OCI-LY3 (cell line): ENCODE measurements at regions not wholly inside any gene's neighbourhood (a gene's known extent, or its start where the extent isn't known, plus 50 kb on each side); places are given as distances from the start of the nearest gene placed in this dataset.

Experiments
- H2AFZ ChIP-seq: fragments of 200-600, 300-600 bp; shearing (Covaris generic); 2 replicates; pipeline ENCODE4 v1.6.0; 2014; ENCODE audit warnings: antibody characterized with exemption, low read depth, low read length
- H3K27ac ChIP-seq: fragments of 200-600, 300-600 bp; sonication (generic); 2 replicates; pipeline ENCODE4 v1.5.1; 2014; ENCODE audit warnings: mild to moderate bottlenecking, low read length, moderate library complexity, mixed read lengths
- H3K27me3 ChIP-seq: fragments of 200-600, 300-600 bp; sonication (generic); 2 replicates; pipeline ENCODE4 v1.6.1; 2014; ENCODE audit warnings: low read depth, low read length, mixed read lengths
- H3K36me3 ChIP-seq: fragments of 200-600, 300-600 bp; sonication (generic); replicated peaks from 2 replicates; pipeline ENCODE3; 2014; ENCODE audit warnings: low read depth, low read length, mixed read lengths
- H3K4me1 ChIP-seq: fragments of 300-600, 200-600 bp; sonication (generic); 2 replicates; pipeline ENCODE4 v1.6.1; 2014; ENCODE audit warnings: low read length, mixed read lengths
- H3K4me2 ChIP-seq: fragments of 200-600, 300-600 bp; sonication (generic); 2 replicates; pipeline ENCODE4 v1.6.1; 2014; ENCODE audit warnings: low read length, mixed read lengths
- H3K4me3 ChIP-seq: fragments of 300-600, 200-600 bp; sonication (generic); 2 replicates; pipeline ENCODE4 v1.5.1; 2014; ENCODE audit warnings: antibody characterized with exemption, mild to moderate bottlenecking, low read length, moderate library complexity
- H3K79me2 ChIP-seq: fragments of 300-600, 200-600 bp; shearing (Covaris generic); 2 replicates; pipeline ENCODE4 v1.6.1; 2014; ENCODE audit warnings: mild to moderate bottlenecking, low read length, mixed read lengths
- H3K9ac ChIP-seq: fragments of 300-600, 200-600 bp; shearing (Covaris generic); 2 replicates; pipeline ENCODE4 v1.6.0; 2014; ENCODE audit warnings: mild to moderate bottlenecking, low read length, moderate library complexity
- H3K9me3 ChIP-seq: fragments of 200-600, 300-600 bp; shearing (Covaris generic); 2 replicates; pipeline ENCODE4 v1.6.1; 2014; ENCODE audit warnings: low read length, mixed read lengths; ENCODE audit not compliant: insufficient read depth
- H4K20me1 ChIP-seq: fragments of 200-600, 300-600 bp; sonication (generic); 2 replicates; pipeline ENCODE4 v1.6.1; 2016; ENCODE audit warnings: low read length, mixed read lengths; ENCODE audit not compliant: insufficient read depth
- EZH2phosphoT487 ChIP-seq: fragments of 200-600 bp; shearing (Covaris generic); IDR thresholded peaks from 2 replicates; pipeline ENCODE4 v1.6.1; 2018; ENCODE audit warnings: antibody characterized with exemption, mixed run types, low read depth
- TF ChIP-seq, protein P1 (sequence below): fragments of 200-600, 300-600 bp; sonication (generic); IDR thresholded peaks from 2 replicates; pipeline ENCODE4 v1.5.1; 2014; ENCODE audit warnings: antibody characterized with exemption, low read length, low read depth

DNA sequence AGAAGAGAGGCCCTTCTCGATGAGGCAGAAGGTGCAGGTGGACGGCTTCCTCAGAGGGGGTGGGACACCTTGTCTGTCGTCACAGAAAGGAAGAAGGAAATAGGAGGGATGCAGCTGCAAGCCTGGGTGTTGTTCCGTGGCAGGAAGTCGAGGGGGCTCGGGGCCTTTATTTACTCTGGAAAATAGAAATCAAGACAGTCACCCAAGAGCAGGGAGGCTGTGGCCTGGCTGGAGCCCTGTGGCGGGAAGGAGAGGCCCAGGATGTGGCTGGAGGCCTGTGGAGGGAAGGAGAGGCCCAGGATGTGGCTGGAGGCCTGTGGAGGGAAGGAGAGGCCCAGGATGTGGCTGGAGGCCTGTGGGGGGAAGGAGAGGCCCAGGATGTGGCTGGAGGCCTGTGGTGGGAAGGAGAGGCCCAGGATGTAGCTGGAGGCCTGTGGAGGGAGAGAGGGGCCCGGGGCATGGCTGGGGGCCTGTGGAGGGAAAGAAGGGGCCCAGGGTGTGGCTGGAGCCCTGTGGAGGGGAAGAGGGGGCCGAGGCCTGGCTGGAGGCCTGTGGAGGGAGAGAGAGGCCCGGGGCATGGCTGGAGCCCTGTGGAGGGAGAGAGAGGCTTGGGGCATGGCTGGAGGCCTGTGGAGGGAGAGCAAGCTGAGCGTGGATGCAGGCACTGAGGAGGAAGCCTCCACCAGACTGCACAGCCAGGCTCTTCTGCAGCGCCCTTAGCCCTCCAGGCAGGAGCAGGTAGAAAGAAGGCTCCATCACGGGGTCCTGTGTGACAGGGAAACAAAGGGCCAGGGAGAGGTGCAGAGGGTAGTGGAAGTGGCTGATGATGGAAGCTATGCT, 97.3 kb upstream of the SFMBT2 start:
- Histone ChIP-seq H3K9ac (no peak overlapping the region), H3K36me3 (no peaks in the 10 kb centered on the region), H4K20me1 (no peaks in the 10 kb centered on the region), H3K27ac (no peak overlapping the region), H3K4me1 (no peaks in the 10 kb centered on the region; the same call in 1 of the 2 replicates), H3K4me3 (no peak overlapping the region), H3K79me2 (no peaks in the 10 kb centered on the region), H3K4me2 (no peak overlapping the region), H3K27me3 (no peaks in the 10 kb centered on the region), H2AFZ (no peak overlapping the region), H3K9me3 (no peaks in the 10 kb centered on the region)
- TF ChIP-seq, protein P1, sequence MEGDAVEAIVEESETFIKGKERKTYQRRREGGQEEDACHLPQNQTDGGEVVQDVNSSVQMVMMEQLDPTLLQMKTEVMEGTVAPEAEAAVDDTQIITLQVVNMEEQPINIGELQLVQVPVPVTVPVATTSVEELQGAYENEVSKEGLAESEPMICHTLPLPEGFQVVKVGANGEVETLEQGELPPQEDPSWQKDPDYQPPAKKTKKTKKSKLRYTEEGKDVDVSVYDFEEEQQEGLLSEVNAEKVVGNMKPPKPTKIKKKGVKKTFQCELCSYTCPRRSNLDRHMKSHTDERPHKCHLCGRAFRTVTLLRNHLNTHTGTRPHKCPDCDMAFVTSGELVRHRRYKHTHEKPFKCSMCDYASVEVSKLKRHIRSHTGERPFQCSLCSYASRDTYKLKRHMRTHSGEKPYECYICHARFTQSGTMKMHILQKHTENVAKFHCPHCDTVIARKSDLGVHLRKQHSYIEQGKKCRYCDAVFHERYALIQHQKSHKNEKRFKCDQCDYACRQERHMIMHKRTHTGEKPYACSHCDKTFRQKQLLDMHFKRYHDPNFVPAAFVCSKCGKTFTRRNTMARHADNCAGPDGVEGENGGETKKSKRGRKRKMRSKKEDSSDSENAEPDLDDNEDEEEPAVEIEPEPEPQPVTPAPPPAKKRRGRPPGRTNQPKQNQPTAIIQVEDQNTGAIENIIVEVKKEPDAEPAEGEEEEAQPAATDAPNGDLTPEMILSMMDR = no peak
- no peak for TF ChIP-seq EZH2phosphoT487

DNA sequence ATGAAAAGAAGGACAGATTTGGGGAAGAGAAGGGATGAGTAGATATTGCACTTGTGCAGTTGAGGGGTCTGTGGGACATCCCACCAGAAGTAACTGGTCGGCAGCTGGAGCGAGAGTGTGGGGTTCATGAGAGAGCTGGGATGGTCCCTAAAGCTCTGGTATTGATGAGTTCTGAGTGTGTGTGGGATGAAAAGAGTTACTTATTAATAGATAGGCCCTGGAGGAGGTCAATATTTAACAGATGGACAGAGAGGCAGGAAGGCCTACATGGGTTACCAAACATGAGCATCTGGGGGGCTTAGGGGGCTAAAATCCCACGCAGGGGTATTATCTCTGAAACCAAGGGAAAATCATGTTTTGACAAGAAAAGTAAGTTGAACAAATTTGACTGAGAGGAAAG, 95.7 kb upstream of the SFMBT2 start:
- Histone ChIP-seq H3K79me2 (no peaks in the 10 kb centered on the region), H4K20me1 (no peaks in the 10 kb centered on the region), H2AFZ (no peak overlapping the region), H3K27me3 (no peaks in the 10 kb centered on the region), H3K9me3 (no peaks in the 10 kb centered on the region), H3K27ac (no peak overlapping the region), H3K9ac (no peak overlapping the region), H3K4me3 (no peak overlapping the region), H3K4me2 (no peak overlapping the region), H3K4me1 (peaks cover 7% of the 10 kb centered on the region; the same call in 1 of the 2 replicates), H3K36me3 (no peaks in the 10 kb centered on the region)
- TF ChIP-seq, protein P1 = no peak
- TF ChIP-seq EZH2phosphoT487 = no peak

DNA sequence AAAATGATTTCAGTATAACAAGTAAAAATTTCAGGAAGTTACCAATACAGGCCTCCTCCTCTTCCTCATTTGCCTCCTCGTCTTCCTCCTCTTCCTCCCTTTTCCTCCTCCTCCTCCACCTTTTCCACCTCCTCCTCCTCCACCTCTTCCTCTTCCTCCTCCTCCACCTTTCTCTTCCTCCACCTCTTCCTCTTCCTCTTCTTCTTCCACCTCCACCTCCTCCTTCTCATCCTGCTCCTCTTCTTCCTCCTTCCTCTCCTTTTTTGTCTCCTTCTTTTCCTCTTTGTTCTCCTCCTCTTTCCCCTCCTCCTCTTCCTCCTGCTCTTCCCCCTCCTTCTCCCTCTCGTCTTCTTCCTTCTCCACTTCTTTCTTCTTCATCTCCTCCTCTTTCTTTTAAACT, 94.4 kb upstream of the SFMBT2 start:
- no peaks in the 10 kb centered on the region for H3K36me3 ChIP-seq
- no peaks in the 10 kb centered on the region for H4K20me1 ChIP-seq
- no peaks in the 10 kb centered on the region for H3K9me3 ChIP-seq
- no peak overlapping the region for H2AFZ ChIP-seq
- no peak overlapping the region for H3K27ac ChIP-seq
- H3K4me1 ChIP-seq = peaks cover 7% of the 10 kb centered on the region; the same call in 1 of the 2 replicates
- TF ChIP-seq, protein P1 = no peak
- TF ChIP-seq EZH2phosphoT487 = no peak
- H3K4me2 ChIP-seq = no peak overlapping the region
- H3K9ac ChIP-seq = no peak overlapping the region
- no peaks in the 10 kb centered on the region for H3K27me3 ChIP-seq
- no peaks in the 10 kb centered on the region for H3K79me2 ChIP-seq
- no peak overlapping the region for H3K4me3 ChIP-seq

DNA sequence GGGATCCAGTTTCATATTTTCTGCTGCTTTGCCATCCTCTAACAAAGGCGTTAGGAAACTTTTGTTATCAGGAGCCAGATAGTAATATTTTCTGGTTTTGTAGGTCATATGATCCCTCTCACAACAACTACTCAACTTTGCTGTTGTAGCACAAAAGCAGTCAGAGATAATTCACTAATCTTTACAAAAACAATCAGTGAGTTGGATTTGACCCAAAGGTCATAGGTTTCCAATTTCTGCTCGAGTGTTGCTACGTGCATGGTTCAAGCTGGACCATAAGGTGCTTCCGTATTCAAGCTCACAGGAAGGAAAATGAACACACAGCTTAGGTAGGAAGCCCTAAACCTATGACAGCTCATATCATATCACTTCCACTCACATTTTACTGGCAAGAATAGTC, 92.4 kb upstream of the SFMBT2 start:
- TF ChIP-seq, protein P1 = no peak
- H3K4me1 ChIP-seq = peaks cover 7% of the 10 kb centered on the region; the same call in 1 of the 2 replicates
- H3K79me2 ChIP-seq = no peaks in the 10 kb centered on the region

More for the DNA sequence above, 92.4 kb upstream of the SFMBT2 start:
- no peak overlapping the region for H3K27ac ChIP-seq
- no peak overlapping the region for H3K4me2 ChIP-seq
- no peaks in the 10 kb centered on the region for H3K27me3 ChIP-seq
- no peaks in the 10 kb centered on the region for H3K9me3 ChIP-seq
- no peaks in the 10 kb centered on the region for H3K36me3 ChIP-seq
- no peak overlapping the region for H2AFZ ChIP-seq
- no peak overlapping the region for H3K4me3 ChIP-seq
- H4K20me1 ChIP-seq = no peaks in the 10 kb centered on the region
- no peak overlapping the region for H3K9ac ChIP-seq
